Fibroblast of lung (primary cell): ENCODE measurements at regions not wholly inside any gene's neighbourhood (a gene's known extent, or its start where the extent isn't known, plus 50 kb on each side); places are given as distances from the start of the nearest gene placed in this dataset.

Source experiments
- DNase-seq, 2 donors: peaks; one replicate each; pipeline versions ENCODE4 v3.0.0 to v3.0.0-alpha.2; 2010; ENCODE audit warnings: low read depth in 2 of 2
- H2AFZ ChIP-seq: 2 replicates; pipeline ENCODE4 v1.5.1; 2012; ENCODE audit warnings: low read length, control low read depth, inconsistent platforms
- H3K27ac ChIP-seq: 2 replicates; pipeline ENCODE4 v1.5.1; 2011; ENCODE audit warnings: low read length, control low read depth; ENCODE audit not compliant: insufficient read depth
- H3K27me3 ChIP-seq: 2 replicates; pipeline ENCODE4 v1.5.1; 2011; ENCODE audit warnings: mild to moderate bottlenecking, low read length; ENCODE audit not compliant: control insufficient read depth, insufficient read depth
- H3K36me3 ChIP-seq: 2 replicates; pipeline ENCODE4 v1.5.1; 2011; ENCODE audit warnings: low read length; ENCODE audit not compliant: control insufficient read depth, insufficient read depth
- H3K4me1 ChIP-seq: 2 replicates; pipeline ENCODE4 v1.5.1; 2011; ENCODE audit warnings: low read length; ENCODE audit not compliant: control insufficient read depth, insufficient read depth; ENCODE audit errors: extremely low read depth
- H3K4me2 ChIP-seq: 2 replicates; pipeline ENCODE4 v1.5.1; 2011; ENCODE audit warnings: low read length, control low read depth; ENCODE audit not compliant: insufficient read depth; ENCODE audit errors: extremely low read depth
- H3K4me3 ChIP-seq, 4 experiments: fragments of 200-600 bp in 1 of 4; sonication (generic) in 1 of 4; replicated peaks in 1 of 4; 2 replicates each; pipeline ENCODE4 v1.5.1; 2011 to 2016; ENCODE audit warnings: low read length in 4 of 4, low read depth in 3 of 4, mild to moderate bottlenecking in 3 of 4, control low read depth in 2 of 4, inconsistent platforms in 1 of 4, mixed read lengths in 1 of 4; ENCODE audit not compliant: insufficient read depth in 1 of 4; ENCODE audit errors: control extremely low read depth in 1 of 4
- H3K79me2 ChIP-seq: 2 replicates; pipeline ENCODE4 v1.5.1; 2012; ENCODE audit warnings: mild to moderate bottlenecking, low read length, inconsistent platforms; ENCODE audit not compliant: control insufficient read depth, insufficient read depth
- H3K9ac ChIP-seq: 2 replicates; pipeline ENCODE4 v1.5.1; 2011; ENCODE audit warnings: mild to moderate bottlenecking, low read length, control low read depth; ENCODE audit not compliant: insufficient read depth
- H3K9me3 ChIP-seq: 2 replicates; pipeline ENCODE4 v1.5.1; 2012; ENCODE audit warnings: low read depth, low read length; ENCODE audit not compliant: control insufficient read depth, insufficient read depth
- H4K20me1 ChIP-seq: 2 replicates; pipeline ENCODE4 v1.5.1; 2011; ENCODE audit warnings: low read length; ENCODE audit not compliant: control insufficient read depth, insufficient read depth; ENCODE audit errors: extremely low read depth
- CTCF ChIP-seq, 2 donors: IDR thresholded peaks in 1 of 2; conservative IDR thresholded peaks in 1 of 2; 1 replicate in 1 of 2; 2 replicates in 1 of 2; pipeline ENCODE4 v1.5.1; 2011 to 2012; ENCODE audit warnings: low read length in 2 of 2, control low read depth in 1 of 2, inconsistent platforms in 1 of 2, low read depth in 1 of 2, mild to moderate bottlenecking in 1 of 2
- EZH2 ChIP-seq: IDR thresholded peaks from 2 replicates; pipeline ENCODE4 v1.5.1; 2012; ENCODE audit warnings: low read length, control low read depth, mild to moderate bottlenecking; ENCODE audit errors: missing control alignments

GRCh38 chr1:162927421-162927820 is 66.4 kb upstream of the CCDC190 start:
- no peaks in the 10 kb centered on the region for H3K9me3 ChIP-seq
- TF ChIP-seq EZH2 (no peak), CTCF (conservative IDR thresholded peaks at IDR 0.05 in 1 of 2, IDR thresholded peaks at IDR 0.05 in 1 of 2; ENCODE audit: low read depth in 1 of 2, low read length in 2 of 2) (no peak)
- no peak for DNase-seq

GRCh38 chr1:162926906-162927305 is 65.9 kb upstream of the CCDC190 start:
- H3K4me1 ChIP-seq = no peaks in the 10 kb centered on the region
- no peak overlapping the region for H3K4me2 ChIP-seq
- no peaks in the 10 kb centered on the region for H3K36me3 ChIP-seq
- H3K9ac ChIP-seq = no peak overlapping the region
- no peak overlapping the region for H3K27ac ChIP-seq
- H3K27me3 ChIP-seq = no peaks in the 10 kb centered on the region
- DNase-seq = no peak
- H3K79me2 ChIP-seq = no peaks in the 10 kb centered on the region
- TF ChIP-seq CTCF (conservative IDR thresholded peaks at IDR 0.05 in 1 of 2, IDR thresholded peaks at IDR 0.05 in 1 of 2; ENCODE audit: low read depth in 1 of 2, low read length in 2 of 2) (no peak), EZH2 (no peak)
- H2AFZ ChIP-seq = no peak overlapping the region
- no peaks in the 10 kb centered on the region for H4K20me1 ChIP-seq
- no peaks in the 10 kb centered on the region for H3K9me3 ChIP-seq
- H3K4me3 ChIP-seq = no peak overlapping the region

More at GRCh38 chr1:162927421-162927820, 66.4 kb upstream of the CCDC190 start:
- Histone ChIP-seq H2AFZ (no peak overlapping the region), H3K4me3 (no peak overlapping the region), H3K9ac (no peak overlapping the region), H3K36me3 (no peaks in the 10 kb centered on the region), H3K4me1 (no peaks in the 10 kb centered on the region), H4K20me1 (no peaks in the 10 kb centered on the region), H3K27me3 (no peaks in the 10 kb centered on the region), H3K4me2 (no peak overlapping the region), H3K27ac (no peak overlapping the region), H3K79me2 (no peaks in the 10 kb centered on the region)

- TF ChIP-seq CTCF (conservative IDR thresholded peaks at IDR 0.05 in 1 of 2, IDR thresholded peaks at IDR 0.05 in 1 of 2; ENCODE audit: low read depth in 1 of 2, low read length in 2 of 2) (no peak), EZH2 (no peak)
- no peaks in the 10 kb centered on the region for H4K20me1 ChIP-seq
- H3K79me2 ChIP-seq = no peaks in the 10 kb centered on the region
Observed at GRCh38 chr1:162924179-162924578, 63.2 kb upstream of the CCDC190 start.

More at GRCh38 chr1:162924179-162924578, 63.2 kb upstream of the CCDC190 start:
- Histone ChIP-seq H3K9me3 (no peaks in the 10 kb centered on the region), H3K27me3 (no peaks in the 10 kb centered on the region), H3K4me2 (no peak overlapping the region), H3K9ac (no peak overlapping the region), H3K36me3 (no peaks in the 10 kb centered on the region), H3K4me1 (no peaks in the 10 kb centered on the region), H3K27ac (no peak overlapping the region), H2AFZ (no peak overlapping the region), H3K4me3 (no peak overlapping the region)
- DNase-seq = no peak
